Caco-2 (cell line): ENCODE measurements at regions not wholly inside any gene's neighbourhood (a gene's known extent, or its start where the extent isn't known, plus 50 kb on each side); places are given as distances from the start of the nearest gene placed in this dataset.

Experiments used
- BruUV-seq: library from RNA; stranded (reverse); fragments of 400-500 nt; replicated peaks from 2 replicates; lab custom pipeline; 2021; lab: Mats Ljungman, UMichigan
- CTCF ChIA-PET: fragments of 300-600 bp; sonication (Branson Sonifier 250); formaldehyde crosslinking; loops from one replicate; lab custom pipeline; 2022; ENCODE audit warnings: antibody characterized with exemption; lab: Charles Lee
- POLR2A ChIA-PET: fragments of 300-600 bp; sonication (Branson Sonifier 250); formaldehyde crosslinking; loops from one replicate; lab custom pipeline; 2022; ENCODE audit warnings: antibody characterized with exemption; lab: Charles Lee
- DNase-seq, 2 experiments: peaks; one replicate each; pipeline versions ENCODE4 v3.0.0 to v3.0.0-alpha.2; 2020 to 2022
- H3K27me3 ChIP-seq: replicated peaks from 2 replicates; pipeline ENCODE4 v1.6.0; 2011; ENCODE audit warnings: low read length; ENCODE audit not compliant: control insufficient read depth, insufficient read depth
- H3K36me3 ChIP-seq: 2 replicates; pipeline ENCODE4 v1.5.1; 2011; ENCODE audit warnings: low read length; ENCODE audit not compliant: control insufficient read depth, insufficient read depth
- H3K4me1 ChIP-seq: fragments of 250-450 bp; sonication (Bioruptor Pico); 2 replicates; pipeline ENCODE4 v1.5.1; 2020; ENCODE audit warnings: mild to moderate bottlenecking
- H3K4me3 ChIP-seq: 2 replicates; pipeline ENCODE4 v1.5.1; 2011; ENCODE audit warnings: low read depth, mild to moderate bottlenecking, control low read depth, low read length
- H3K9me3 ChIP-seq: fragments of 250-450 bp; sonication (Bioruptor Pico); 2 replicates; pipeline ENCODE4 v1.5.1; 2020; ENCODE audit warnings: mild to moderate bottlenecking, moderate library complexity
- H3K27ac Mint-ChIP-seq: one replicate; pipeline ENCODE4 v1.8.0; 2022; ENCODE audit warnings: mixed read lengths; ENCODE audit not compliant: unreplicated experiment
- H3K27me3 Mint-ChIP-seq: one replicate; pipeline ENCODE4 v1.8.0; 2022; ENCODE audit warnings: mixed read lengths; ENCODE audit not compliant: insufficient read depth, unreplicated experiment
- H3K36me3 Mint-ChIP-seq: one replicate; pipeline ENCODE4 v1.8.0; 2022; ENCODE audit warnings: mild to moderate bottlenecking, mixed read lengths; ENCODE audit not compliant: insufficient read depth, unreplicated experiment
- H3K4me1 Mint-ChIP-seq: one replicate; pipeline ENCODE4 v1.8.0; 2022; ENCODE audit warnings: low read depth, mixed read lengths; ENCODE audit not compliant: unreplicated experiment
- H3K4me3 Mint-ChIP-seq: one replicate; pipeline ENCODE4 v1.8.0; 2022; ENCODE audit warnings: mild to moderate bottlenecking, moderate library complexity, mixed read lengths; ENCODE audit not compliant: unreplicated experiment
- H3K9me3 Mint-ChIP-seq: one replicate; pipeline ENCODE4 v1.8.0; 2022; ENCODE audit warnings: mixed read lengths; ENCODE audit not compliant: unreplicated experiment
- CTCF ChIP-seq, 2 experiments: fragments of 200-600 bp in 1 of 2; IDR thresholded peaks; 1 replicate in 1 of 2; 2 replicates in 1 of 2; pipeline versions ENCODE4 v1.5.1 to v1.8.0; 2011 to 2022; ENCODE audit warnings: antibody characterized with exemption in 1 of 2, control low read depth in 1 of 2, inconsistent platforms in 1 of 2, low read depth in 1 of 2, low read length in 1 of 2, mild to moderate bottlenecking in 1 of 2, moderate library complexity in 1 of 2; ENCODE audit not compliant: insufficient read depth in 1 of 2, severe bottlenecking in 1 of 2, unreplicated experiment in 1 of 2
- intact Hi-C: fragments of 100-400 bp; cut with micrococcal nuclease; formaldehyde crosslinking; loops from one replicate; pipeline ENCODE4 v1.10.0; 2022; ENCODE audit not compliant: unreplicated experiment

DNA sequence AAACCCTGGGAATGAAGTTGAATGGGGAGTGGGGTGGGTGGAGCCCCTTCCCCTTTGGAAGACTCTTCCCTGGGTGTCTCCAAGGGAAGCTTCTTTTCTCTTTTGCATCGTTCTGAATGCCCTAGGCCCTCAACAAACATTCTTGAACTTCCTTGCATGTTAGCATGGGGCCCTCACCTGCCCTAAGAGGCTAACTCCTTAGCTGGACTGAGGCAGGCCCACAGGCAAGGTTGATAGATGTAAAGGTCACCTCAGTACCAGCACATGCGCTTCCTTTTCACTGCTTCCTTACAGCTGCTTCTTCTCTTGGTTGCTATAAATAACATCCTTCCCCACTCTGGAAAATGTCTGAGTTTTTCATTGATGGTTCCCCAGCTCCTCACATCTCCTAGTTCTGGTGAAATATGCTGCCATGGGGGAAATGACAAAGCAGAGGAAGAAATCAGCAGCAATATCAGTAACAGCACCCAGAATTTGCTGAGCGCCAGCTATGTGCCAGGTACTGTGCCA is 160.6 kb upstream of the FRMD6 start:
- Mint-ChIP-seq H3K4me1 (peaks cover 14% of the 10 kb centered on the region), H3K27me3 (no peaks in the 10 kb centered on the region), H3K27ac (peak overlapping the region; percentile 35), H3K4me3 (no peak overlapping the region), H3K36me3 (no peaks in the 10 kb centered on the region), H3K9me3 (peaks cover 19% of the 10 kb centered on the region)
- ChIA-PET CTCF (no interaction called here), POLR2A (no interaction called here)
- TF ChIP-seq CTCF (IDR thresholded peaks at IDR 0.05; ENCODE audit: insufficient read depth in 1 of 2, low read depth in 1 of 2, low read length in 1 of 2, severe bottlenecking in 1 of 2, unreplicated experiment in 1 of 2), result no peak
- peaks cover 10% of the 10 kb centered on the region; the same call in 1 of the 2 replicates for H3K4me1 ChIP-seq
- no peaks in the 10 kb centered on the region for H3K27me3 ChIP-seq
- H3K4me3 ChIP-seq, result no peak overlapping the region
- H3K36me3 ChIP-seq, result no peaks in the 10 kb centered on the region
- intact Hi-C loops, result no loop called here
- H3K9me3 ChIP-seq, result peaks cover under 1% of the 10 kb centered on the region; the same call in 1 of the 2 replicates
- DNase-seq, result no peak
- BruUV-seq, result no TSS peak

GRCh38 chr14:51491776-51492175 is 159.9 kb upstream of the FRMD6 start:
- no peak overlapping the region for H3K4me3 ChIP-seq
- no peak overlapping the region for H3K4me3 Mint-ChIP-seq
- no peaks in the 10 kb centered on the region for H3K27me3 ChIP-seq
- ChIA-PET CTCF (no interaction called here), POLR2A (interaction anchor here (0.5 kb wide), 1 partner anchor 160 kb away, joined by 3 read pairs; the partner anchor contains the start of gene FRMD6)
- peaks cover 14% of the 10 kb centered on the region for H3K4me1 Mint-ChIP-seq
- H3K27me3 Mint-ChIP-seq, result no peaks in the 10 kb centered on the region
- no peaks in the 10 kb centered on the region for H3K36me3 ChIP-seq
- BruUV-seq, result no TSS peak
- intact Hi-C loops, result no loop called here
- H3K36me3 Mint-ChIP-seq, result no peaks in the 10 kb centered on the region
- H3K27ac Mint-ChIP-seq, result peak overlapping the region; percentile 35
- no peak for DNase-seq
- H3K9me3 ChIP-seq, result peaks cover 7% of the 10 kb centered on the region; the same call in 1 of the 2 replicates
- peaks cover 23% of the 10 kb centered on the region for H3K9me3 Mint-ChIP-seq
- peaks cover 10% of the 10 kb centered on the region; the same call in 1 of the 2 replicates for H3K4me1 ChIP-seq
- TF ChIP-seq CTCF (IDR thresholded peaks at IDR 0.05; ENCODE audit: insufficient read depth in 1 of 2, low read depth in 1 of 2, low read length in 1 of 2, severe bottlenecking in 1 of 2, unreplicated experiment in 1 of 2), result no peak

- Histone ChIP-seq H3K4me3 (no peak overlapping the region), H3K4me1 (peaks cover 17% of the 10 kb centered on the region), H3K27me3 (no peaks in the 10 kb centered on the region), H3K36me3 (no peaks in the 10 kb centered on the region), H3K9me3 (peaks cover 14% of the 10 kb centered on the region)
- Mint-ChIP-seq H3K27me3 (no peaks in the 10 kb centered on the region), H3K9me3 (peaks cover 40% of the 10 kb centered on the region), H3K4me1 (peaks cover 7% of the 10 kb centered on the region), H3K36me3 (no peaks in the 10 kb centered on the region), H3K4me3 (no peak overlapping the region), H3K27ac (no peak overlapping the region)
- DNase-seq, result no peak
- ChIA-PET POLR2A (no interaction called here), CTCF (no interaction called here)
- no TSS peak for BruUV-seq
- TF ChIP-seq CTCF (IDR thresholded peaks at IDR 0.05; ENCODE audit: insufficient read depth in 1 of 2, low read depth in 1 of 2, low read length in 1 of 2, severe bottlenecking in 1 of 2, unreplicated experiment in 1 of 2), result no peak
- intact Hi-C loops, result no loop called here
These were observed 156.4 kb upstream of the FRMD6 start for GRCh38 chr14:51495319-51495718.
